H1 (cell line): ENCODE measurements at regions not wholly inside any gene's neighbourhood (a gene's known extent, or its start where the extent isn't known, plus 50 kb on each side); places are given as distances from the start of the nearest gene placed in this dataset.

Experiments used
- CTCF ChIA-PET: fragments of 300-600 bp; sonication (Branson Sonifier 250); formaldehyde crosslinking; loops from one replicate; lab custom pipeline; 2021; ENCODE audit not compliant: partially characterized antibody; lab: Charles Lee
- POLR2A ChIA-PET: fragments of 300-600 bp; sonication (Branson Sonifier 250); formaldehyde crosslinking; loops from one replicate; lab custom pipeline; 2021; ENCODE audit warnings: inconsistent platforms; ENCODE audit not compliant: partially characterized antibody; lab: Charles Lee
- DNase-seq, 2 experiments: peaks; one replicate each; pipeline versions ENCODE4 v3.0.0 to v3.0.0-alpha.2; 2010 to 2022; ENCODE audit warnings: low spot score in 2 of 2, low read depth in 1 of 2, mixed read lengths in 1 of 2
- FAIRE-seq: peaks from 2 replicates; lab custom pipeline; 2011; peaks lifted over from hg19 to GRCh38; lab: Jason Lieb, UNC
- H2AFZ ChIP-seq: 2 replicates; pipeline ENCODE4 v1.8.1; 2012; ENCODE audit warnings: low read length, inconsistent platforms
- H2AK5ac ChIP-seq: 2 replicates; pipeline ENCODE4 v1.6.1; 2013; ENCODE audit warnings: low read depth, low read length
- H2BK120ac ChIP-seq: replicated peaks from 2 replicates; pipeline ENCODE3; 2013; ENCODE audit warnings: low read depth, low read length, inconsistent platforms
- H2BK12ac ChIP-seq: 2 replicates; pipeline ENCODE4 v1.6.1; 2013; ENCODE audit warnings: low read depth, low read length
- H2BK15ac ChIP-seq: 2 replicates; pipeline ENCODE4 v1.6.1; 2013; ENCODE audit warnings: low read length
- H2BK20ac ChIP-seq: 2 replicates; pipeline ENCODE4 v1.6.1; 2013; ENCODE audit warnings: low read length
- H2BK5ac ChIP-seq: 2 replicates; pipeline ENCODE4 v1.6.1; 2013; ENCODE audit warnings: low read depth, low read length
- H3K14ac ChIP-seq: 2 replicates; pipeline ENCODE4 v1.6.1; 2013; ENCODE audit warnings: inconsistent platforms; ENCODE audit not compliant: insufficient read length
- H3K18ac ChIP-seq: 2 replicates; pipeline ENCODE4 v1.6.1; 2013; ENCODE audit warnings: low read length; ENCODE audit errors: extremely low read depth
- H3K23ac ChIP-seq: 2 replicates; pipeline ENCODE4 v1.6.1; 2013; ENCODE audit warnings: inconsistent platforms; ENCODE audit not compliant: insufficient read length
- H3K23me2 ChIP-seq: 2 replicates; pipeline ENCODE4 v1.6.1; 2013; ENCODE audit warnings: low read depth, low read length
- H3K27ac ChIP-seq: 2 replicates; pipeline ENCODE4 v1.6.1; 2011; ENCODE audit warnings: low read depth, low read length, inconsistent platforms
- H3K27me3 ChIP-seq, 4 experiments: replicated peaks in 1 of 4; 1 replicate in 1 of 4; 2 replicates in 3 of 4; pipeline versions ENCODE4 v1.6.1 to v1.8.1; 2011 to 2013; ENCODE audit warnings: low read length in 3 of 4, mild to moderate bottlenecking in 3 of 4, inconsistent platforms in 2 of 4, mixed read lengths in 2 of 4, moderate library complexity in 1 of 4; ENCODE audit not compliant: control insufficient read depth in 3 of 4, insufficient read depth in 3 of 4; ENCODE audit errors: extremely low read depth in 1 of 4
- H3K36me3 ChIP-seq, 4 experiments: 2 replicates each; pipeline versions ENCODE4 v1.6.1 to v1.8.1; 2011 to 2013; ENCODE audit warnings: mild to moderate bottlenecking in 4 of 4, low read length in 3 of 4, moderate library complexity in 2 of 4, control low read depth in 1 of 4, inconsistent platforms in 1 of 4; ENCODE audit not compliant: insufficient read depth in 4 of 4, control insufficient read depth in 2 of 4
- H3K4ac ChIP-seq: replicated peaks from 2 replicates; pipeline ENCODE3; 2013; ENCODE audit warnings: low read length, low read depth, mixed read lengths, inconsistent platforms; ENCODE audit not compliant: insufficient read length
- H3K4me1 ChIP-seq, 4 experiments: replicated peaks in 1 of 4; 1 replicate in 1 of 4; 2 replicates in 3 of 4; pipeline versions ENCODE4 v1.6.1 to v1.8.1; 2011 to 2013; ENCODE audit warnings: low read length in 3 of 4, inconsistent platforms in 2 of 4, mixed read lengths in 1 of 4; ENCODE audit not compliant: insufficient read depth in 4 of 4, control insufficient read depth in 3 of 4
- H3K4me2 ChIP-seq, 2 experiments: 2 replicates each; pipeline versions ENCODE4 v1.6.1 to v1.8.1; 2011 to 2013; ENCODE audit warnings: low read depth in 2 of 2, low read length in 2 of 2, control low read depth in 1 of 2, inconsistent platforms in 1 of 2, mild to moderate bottlenecking in 1 of 2; ENCODE audit not compliant: insufficient read depth in 1 of 2
- H3K4me3 ChIP-seq, 4 experiments: fragments of 200-600, 300-600 bp in 1 of 4; sonication (generic), shearing (Covaris generic), sonication (Bioruptor Twin) in 1 of 4; 2 replicates each; pipeline versions ENCODE4 v1.5.1 to v1.8.1; 2011 to 2016; ENCODE audit warnings: low read length in 4 of 4, low read depth in 3 of 4, control low read depth in 2 of 4, inconsistent platforms in 2 of 4, mild to moderate bottlenecking in 2 of 4, mixed read lengths in 1 of 4, moderate library complexity in 1 of 4; ENCODE audit not compliant: insufficient read depth in 2 of 4; ENCODE audit errors: extremely low read depth in 1 of 4
- H3K56ac ChIP-seq: replicated peaks from 2 replicates; pipeline ENCODE3; 2013; ENCODE audit warnings: low read depth, mild to moderate bottlenecking, mixed read lengths, low read length, inconsistent platforms; ENCODE audit not compliant: insufficient read length
- H3K79me1 ChIP-seq: 2 replicates; pipeline ENCODE4 v1.6.1; 2013; ENCODE audit warnings: low read depth, low read length, control low read depth
- H3K79me2 ChIP-seq, 2 experiments: 2 replicates each; pipeline versions ENCODE4 v1.6.1 to v1.8.1; 2012 to 2013; ENCODE audit warnings: low read length in 2 of 2, mild to moderate bottlenecking in 2 of 2, inconsistent platforms in 1 of 2; ENCODE audit not compliant: insufficient read depth in 2 of 2, control insufficient read depth in 1 of 2
- H3K9ac ChIP-seq, 4 experiments: replicated peaks in 1 of 4; 1 replicate in 1 of 4; 2 replicates in 3 of 4; pipeline versions ENCODE4 v1.6.1 to v1.8.1; 2011 to 2013; ENCODE audit warnings: low read depth in 3 of 4, low read length in 3 of 4, control low read depth in 2 of 4, mild to moderate bottlenecking in 2 of 4, moderate library complexity in 2 of 4, inconsistent platforms in 1 of 4; ENCODE audit errors: extremely low read depth in 1 of 4
- H3K9me3 ChIP-seq, 2 experiments: 2 replicates each; pipeline versions ENCODE4 v1.6.1 to v1.8.1; 2012 to 2013; ENCODE audit warnings: mild to moderate bottlenecking in 2 of 2, moderate library complexity in 2 of 2, control low read depth in 1 of 2, inconsistent platforms in 1 of 2, low read depth in 1 of 2, low read length in 1 of 2, mixed read lengths in 1 of 2; ENCODE audit not compliant: insufficient read depth in 2 of 2
- H4K20me1 ChIP-seq, 2 experiments: replicated peaks in 1 of 2; 2 replicates each; pipeline versions ENCODE3 to v1.8.1; 2011 to 2013; ENCODE audit warnings: inconsistent platforms in 2 of 2, low read length in 2 of 2, mild to moderate bottlenecking in 1 of 2; ENCODE audit not compliant: insufficient read depth in 2 of 2, control insufficient read depth in 1 of 2
- H4K5ac ChIP-seq: 2 replicates; pipeline ENCODE4 v1.6.1; 2013; ENCODE audit warnings: low read length, low read depth, mixed read lengths, inconsistent platforms; ENCODE audit not compliant: insufficient read length
- H4K8ac ChIP-seq: 2 replicates; pipeline ENCODE4 v1.8.0; 2013; ENCODE audit warnings: mild to moderate bottlenecking, moderate library complexity, low read length, inconsistent platforms; ENCODE audit not compliant: insufficient read depth; ENCODE audit errors: extremely low read depth
- H4K91ac ChIP-seq: replicated peaks from 2 replicates; pipeline ENCODE3; 2013; ENCODE audit warnings: low read length, mixed read lengths, inconsistent platforms; ENCODE audit not compliant: insufficient read length
- EGR1 ChIP-seq: IDR thresholded peaks from 2 replicates; pipeline ENCODE4 v1.6.1; 2011; ENCODE audit warnings: low read depth, low read length, borderline replicate concordance
- EP300 ChIP-seq, 2 experiments: IDR thresholded peaks; 1 replicate in 1 of 2; 2 replicates in 1 of 2; pipeline ENCODE4 v1.6.1; 2011 to 2012; ENCODE audit warnings: low read depth in 2 of 2, low read length in 2 of 2, mild to moderate bottlenecking in 2 of 2, borderline replicate concordance in 1 of 2, inconsistent platforms in 1 of 2, moderate library complexity in 1 of 2
- JUND ChIP-seq: IDR thresholded peaks from 2 replicates; pipeline ENCODE4 v1.6.1; 2011; ENCODE audit warnings: mild to moderate bottlenecking, improper control_type of control experiment, low read length
- WGBS, 2 experiments: shearing (Covaris generic) in 1 of 2; methylation state at CpG; one replicate each; pipeline versions ENCODE4 v1.1.6 to v1.1.7; 2013 to 2015; ENCODE audit warnings: low lambda C conversion rate in 2 of 2, mixed read lengths in 2 of 2, inconsistent platforms in 1 of 2, low coverage in 1 of 2, missing lambda C conversion rate in 1 of 2; ENCODE audit not compliant: insufficient replicate concordance in 2 of 2, insufficient coverage in 1 of 2, insufficient read length in 1 of 2; ENCODE audit errors: extremely low coverage in 1 of 2, missing lambda C conversion rate in 1 of 2; 5-methylcytosine and 5-hydroxymethylcytosine counted together
- TF ChIP-seq, protein P1 (sequence below), 3 experiments: IDR thresholded peaks; 1 replicate in 2 of 3; 2 replicates in 1 of 3; pipeline versions ENCODE4 v1.5.1 to v1.6.1; 2011; ENCODE audit warnings: low read length in 3 of 3, mild to moderate bottlenecking in 3 of 3, inconsistent platforms in 2 of 3, low read depth in 1 of 3, moderate library complexity in 1 of 3; ENCODE audit not compliant: insufficient read depth in 1 of 3; ENCODE audit errors: control extremely low read depth in 1 of 3

DNA sequence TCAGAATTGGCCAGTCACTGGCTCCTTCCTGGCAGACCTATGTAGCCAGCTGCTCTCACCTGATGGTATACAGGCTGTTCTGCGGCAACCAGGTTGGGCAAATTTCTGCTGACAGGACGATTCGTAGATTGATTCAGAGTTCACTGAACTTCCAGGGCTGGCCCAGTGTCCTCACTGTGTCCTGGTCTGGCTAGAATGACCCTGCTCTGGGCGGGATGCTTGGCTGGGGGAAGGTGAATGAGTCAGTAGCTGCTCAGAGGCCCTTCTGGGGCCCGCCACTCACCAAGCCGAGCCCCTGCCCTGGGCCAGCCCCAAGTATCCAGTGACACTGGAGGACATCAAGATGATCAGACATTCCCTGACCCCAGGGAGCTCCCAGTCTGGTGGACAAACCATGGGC is 62.9 kb upstream of the WNT11 start:
- CTCF ChIA-PET, result interaction anchor here (1.2 to 3.4 kb wide), 8 partner anchors 8 to 61 kb away, joined by 3 to 18 read pairs (median 8); no protein-coding TSS in a partner anchor
- WGBS, 2 experiments, result 94% methylated on average over 6 of the region's 6 CpGs; no CpG with 5 or more reads in 1 of the 2 experiments

More for the DNA sequence above, 62.9 kb upstream of the WNT11 start:
- H3K4me2 ChIP-seq, result no peak overlapping the region
- no peak overlapping the region for H3K27ac ChIP-seq
- no peak overlapping the region for H2BK15ac ChIP-seq
- no peak for TF ChIP-seq EGR1
- no peak for TF ChIP-seq JUND
- TF ChIP-seq, protein P1, sequence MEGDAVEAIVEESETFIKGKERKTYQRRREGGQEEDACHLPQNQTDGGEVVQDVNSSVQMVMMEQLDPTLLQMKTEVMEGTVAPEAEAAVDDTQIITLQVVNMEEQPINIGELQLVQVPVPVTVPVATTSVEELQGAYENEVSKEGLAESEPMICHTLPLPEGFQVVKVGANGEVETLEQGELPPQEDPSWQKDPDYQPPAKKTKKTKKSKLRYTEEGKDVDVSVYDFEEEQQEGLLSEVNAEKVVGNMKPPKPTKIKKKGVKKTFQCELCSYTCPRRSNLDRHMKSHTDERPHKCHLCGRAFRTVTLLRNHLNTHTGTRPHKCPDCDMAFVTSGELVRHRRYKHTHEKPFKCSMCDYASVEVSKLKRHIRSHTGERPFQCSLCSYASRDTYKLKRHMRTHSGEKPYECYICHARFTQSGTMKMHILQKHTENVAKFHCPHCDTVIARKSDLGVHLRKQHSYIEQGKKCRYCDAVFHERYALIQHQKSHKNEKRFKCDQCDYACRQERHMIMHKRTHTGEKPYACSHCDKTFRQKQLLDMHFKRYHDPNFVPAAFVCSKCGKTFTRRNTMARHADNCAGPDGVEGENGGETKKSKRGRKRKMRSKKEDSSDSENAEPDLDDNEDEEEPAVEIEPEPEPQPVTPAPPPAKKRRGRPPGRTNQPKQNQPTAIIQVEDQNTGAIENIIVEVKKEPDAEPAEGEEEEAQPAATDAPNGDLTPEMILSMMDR (IDR thresholded peaks at IDR 0.05; ENCODE audit: control extremely low read depth in 1 of 3, insufficient read depth in 1 of 3, low read depth in 1 of 3, low read length in 3 of 3), result no peak
- TF ChIP-seq EP300 (IDR thresholded peaks at IDR 0.05; ENCODE audit: borderline replicate concordance in 1 of 2, low read depth in 2 of 2, low read length in 2 of 2), result no peak
- no peak overlapping the region for H3K18ac ChIP-seq
- no peak overlapping the region for H3K4ac ChIP-seq
- no peak overlapping the region for H3K9ac ChIP-seq
- H3K4me3 ChIP-seq, result no peak overlapping the region
- no peaks in the 10 kb centered on the region for H3K36me3 ChIP-seq
- H4K5ac ChIP-seq, result no peak overlapping the region
- FAIRE-seq, result no peak
- no peaks in the 10 kb centered on the region for H4K20me1 ChIP-seq
- no peaks in the 10 kb centered on the region for H3K27me3 ChIP-seq
- no peak overlapping the region for H4K91ac ChIP-seq
- no peak overlapping the region for H3K14ac ChIP-seq
- peaks cover 6% of the 10 kb centered on the region; the same call in 1 of the 2 replicates for H3K23me2 ChIP-seq
- H3K56ac ChIP-seq, result no peak overlapping the region
- no peak overlapping the region for H2BK5ac ChIP-seq
- no peak overlapping the region for H2BK120ac ChIP-seq
- no peak overlapping the region for H3K23ac ChIP-seq
- H3K79me2 ChIP-seq, result no peaks in the 10 kb centered on the region
- DNase-seq, result no peak
- no peak overlapping the region for H4K8ac ChIP-seq
- no peak overlapping the region for H2AK5ac ChIP-seq
- no peak overlapping the region for H2AFZ ChIP-seq
- no peaks in the 10 kb centered on the region for H3K79me1 ChIP-seq
- POLR2A ChIA-PET, result interaction anchor here (0.7 to 1.4 kb wide), 4 partner anchors 16 to 34 kb away, joined by 3 to 4 read pairs (median 3); no protein-coding TSS in a partner anchor
- H2BK20ac ChIP-seq, result no peak overlapping the region
- 0 out of 2 replicates have a peak overlapping the region, but pooled peaks have one; percentile 17 for H2BK12ac ChIP-seq
- H3K9me3 ChIP-seq, result peaks cover 0 to 3% of the 10 kb centered on the region in 2 experiments; a peak in 2 of 4 replicates
- H3K4me1 ChIP-seq, result no peaks in the 10 kb centered on the region
